CD4-positive, alpha-beta T cell treated with Interleukin-4 for 4 hours (primary cell): ENCODE measurements at regions not wholly inside any gene's neighbourhood (a gene's known extent, or its start where the extent isn't known, plus 50 kb on each side); places are given as distances from the start of the nearest gene placed in this dataset.
"Not testable (repeated sequence)": the region's sequence is repeated elsewhere in the genome, so short reads cannot be mapped to it uniquely, and the experiment has no call there.

Experiments used
- DNase-seq: peaks from one replicate; pipeline ENCODE4 v3.0.0-alpha.2; 2020

DNA sequence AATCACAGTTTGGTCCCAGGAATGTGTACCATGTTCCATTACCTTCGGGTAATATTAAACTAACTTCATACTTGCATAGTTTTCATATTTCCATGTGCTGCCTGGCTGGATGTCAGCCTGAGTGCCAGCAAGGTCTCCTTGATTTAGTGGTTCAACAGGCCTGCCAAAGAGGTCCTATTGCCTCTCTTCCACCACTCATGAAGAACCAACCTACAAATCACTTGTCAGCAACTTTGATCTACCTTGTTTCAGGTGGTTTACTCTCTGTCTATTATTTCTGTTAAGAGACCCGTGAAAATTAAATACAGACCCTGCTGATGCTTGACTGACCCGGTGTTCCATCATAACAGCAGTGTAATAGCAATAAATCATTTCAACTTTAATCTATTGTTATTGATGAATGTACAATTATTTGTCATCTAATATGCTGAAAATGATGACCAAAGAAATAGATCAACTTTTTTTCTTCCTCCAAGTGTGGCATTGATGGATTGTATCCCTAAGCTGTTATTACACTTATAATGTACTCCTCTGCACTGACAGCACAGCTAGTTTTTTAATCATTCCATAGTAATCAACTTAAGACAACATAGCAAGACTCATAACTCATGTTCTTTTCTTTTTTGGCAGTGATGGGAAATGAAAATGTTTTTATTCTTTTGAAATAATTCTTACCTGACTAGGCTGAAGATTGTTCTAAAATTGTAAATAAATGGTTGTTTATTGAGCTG, 1220.2 kb upstream of the ACVR2A start:
- no peak for DNase-seq

- no peak for DNase-seq
Observed at GRCh38 chr2:146623771-146624170, 1221.1 kb upstream of the ACVR2A start.

- no peak for DNase-seq
Observed at GRCh38 chr2:146621656-146622055, 1223.2 kb upstream of the ACVR2A start.

- DNase-seq: no peak
Observed at GRCh38 chr2:146615778-146616177, 1229.1 kb upstream of the ACVR2A start.

GRCh38 chr2:146608490-146608889, 1236.3 kb upstream of the ACVR2A start:
- no peak for DNase-seq

DNA sequence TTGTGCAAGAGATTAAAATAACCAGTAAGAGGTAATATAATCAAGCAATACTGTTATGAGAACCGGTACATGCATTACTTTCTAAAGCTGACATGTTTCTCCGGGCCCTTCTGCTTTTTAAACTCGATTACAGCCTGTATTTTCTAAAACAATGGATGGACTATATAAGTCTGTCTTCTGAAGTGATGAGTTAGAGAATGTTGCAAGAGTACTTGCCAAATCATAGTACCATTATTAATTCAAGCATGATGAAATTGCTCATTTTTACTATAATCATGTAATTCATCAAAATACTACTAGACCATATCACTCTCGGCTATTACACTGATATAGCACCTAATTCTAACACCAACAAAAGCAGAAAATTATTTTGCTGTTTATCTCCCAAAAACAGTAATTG, 1240.3 kb upstream of the ACVR2A start:
- DNase-seq: no peak

DNA sequence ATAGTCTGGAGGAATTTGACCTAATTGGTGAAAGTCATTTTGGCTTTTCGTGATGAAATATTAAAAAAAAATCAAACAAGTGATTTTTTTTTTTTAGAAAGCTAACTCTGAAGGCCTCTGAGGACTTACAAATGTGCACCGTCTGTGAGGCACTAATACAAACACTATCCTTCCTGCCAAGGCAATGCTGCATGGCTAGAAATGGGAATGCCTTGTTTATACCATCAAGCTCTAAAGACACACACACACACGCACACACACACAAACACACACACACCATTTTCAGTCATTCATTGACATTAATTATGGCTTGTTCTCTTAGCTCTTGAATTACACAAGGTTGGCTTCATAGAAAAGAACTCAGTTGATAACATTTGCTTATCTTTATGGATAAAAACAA, 1242.0 kb upstream of the ACVR2A start:
- DNase-seq: no peak

DNA sequence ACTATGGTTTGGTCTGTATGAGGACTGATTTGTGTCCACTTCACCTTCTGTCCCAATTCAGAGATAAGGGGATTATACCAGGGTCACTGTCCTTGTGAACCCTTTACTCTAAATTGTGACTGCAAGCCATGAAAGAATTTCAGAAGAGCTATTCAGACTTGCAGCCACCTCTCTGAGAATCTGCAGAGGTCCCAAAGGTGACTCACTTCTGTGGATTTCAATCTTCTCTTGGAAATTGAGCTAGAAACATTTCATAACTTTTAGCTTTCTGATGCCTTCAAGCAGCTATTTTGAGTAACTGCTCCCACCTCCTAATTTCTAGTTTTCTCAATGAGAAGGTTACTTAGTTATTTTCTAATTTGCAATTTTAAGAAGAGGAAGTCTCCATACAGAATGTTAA, 1242.4 kb upstream of the ACVR2A start:
- no peak for DNase-seq

GRCh38 chr2:146598791-146599190, 1246.0 kb upstream of the ACVR2A start:
- DNase-seq: no peak

DNA sequence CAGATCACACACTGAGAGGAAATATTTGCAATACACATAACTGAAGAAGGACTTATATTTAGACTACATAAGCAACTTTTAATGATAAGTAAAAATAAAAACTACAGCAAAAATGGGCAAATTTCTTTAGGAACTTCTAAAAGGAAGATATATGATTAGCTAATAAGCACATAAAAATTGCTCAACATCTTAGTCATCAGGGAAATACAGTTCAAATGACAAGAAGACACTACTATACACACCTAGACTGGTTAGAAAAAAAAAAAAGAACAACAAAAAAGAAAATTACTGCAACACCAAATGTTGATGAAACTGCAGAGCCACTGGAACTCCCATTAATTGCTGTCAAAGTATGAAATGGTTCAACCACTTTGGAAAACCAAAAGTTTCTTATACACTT, 1247.5 kb upstream of the ACVR2A start:
- no peak for DNase-seq

- DNase-seq: no peak
Observed at GRCh38 chr2:146591908-146592307, 1252.9 kb upstream of the ACVR2A start.

DNA sequence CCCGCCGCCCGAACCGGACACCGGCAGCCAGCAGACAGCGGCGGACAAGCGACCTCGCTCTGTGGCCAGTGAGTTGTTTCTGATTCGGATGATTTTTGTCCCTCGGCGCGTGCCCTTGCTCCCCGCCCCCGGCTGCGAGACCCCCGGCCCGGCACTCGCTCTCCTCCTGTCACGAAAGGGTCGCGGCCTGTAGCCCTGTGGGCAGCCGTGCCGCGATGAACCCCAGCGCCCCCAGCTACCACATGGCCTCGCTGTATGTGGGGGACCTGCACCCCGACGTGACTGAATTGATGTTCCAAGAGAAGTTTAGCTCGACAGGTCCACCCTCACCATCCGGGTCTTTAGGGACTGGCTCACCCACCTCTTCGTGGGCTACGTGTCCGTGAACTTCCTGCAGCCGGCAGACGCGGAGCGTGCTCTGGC, 1257.5 kb upstream of the ACVR2A start:
- DNase-seq: no peak

- no peak for DNase-seq
Observed at GRCh38 chr2:146584316-146584715, 1260.5 kb upstream of the ACVR2A start.

DNA sequence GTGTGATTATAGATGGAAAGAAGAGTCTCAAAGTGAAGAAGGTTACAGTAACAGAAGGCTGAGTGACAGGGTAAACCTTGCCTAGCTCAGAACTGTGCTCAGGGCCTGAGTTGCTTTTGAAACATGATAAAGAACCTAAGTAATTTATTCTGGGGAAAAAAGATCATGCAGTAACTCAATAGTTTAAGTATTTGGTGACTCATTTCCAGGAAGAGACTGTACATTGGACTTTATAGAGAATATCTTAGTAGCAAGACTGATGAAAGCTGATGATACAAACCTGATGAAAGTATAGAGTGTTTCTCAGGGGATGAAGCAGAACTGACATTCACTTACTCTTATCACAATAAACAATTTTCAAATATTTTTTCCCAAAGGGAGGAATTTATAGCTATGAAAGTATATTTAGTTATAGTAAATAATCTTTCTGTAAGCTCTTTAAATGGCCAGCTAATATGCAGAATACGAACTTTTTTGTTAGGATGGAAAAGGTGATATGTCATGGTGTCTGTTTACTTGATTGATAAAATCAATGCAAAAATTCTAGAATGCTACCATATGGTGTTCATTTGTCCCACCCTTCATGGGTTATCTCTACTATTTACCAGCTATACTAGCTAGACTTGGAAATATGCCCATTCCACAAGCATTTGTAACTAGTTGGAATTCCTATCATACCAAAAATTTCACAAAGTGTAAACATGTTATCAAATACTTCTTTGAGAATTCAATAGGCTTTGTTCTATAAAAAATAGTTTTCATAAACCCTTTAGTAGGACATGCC, 1265.5 kb upstream of the ACVR2A start:
- no peak for DNase-seq

DNA sequence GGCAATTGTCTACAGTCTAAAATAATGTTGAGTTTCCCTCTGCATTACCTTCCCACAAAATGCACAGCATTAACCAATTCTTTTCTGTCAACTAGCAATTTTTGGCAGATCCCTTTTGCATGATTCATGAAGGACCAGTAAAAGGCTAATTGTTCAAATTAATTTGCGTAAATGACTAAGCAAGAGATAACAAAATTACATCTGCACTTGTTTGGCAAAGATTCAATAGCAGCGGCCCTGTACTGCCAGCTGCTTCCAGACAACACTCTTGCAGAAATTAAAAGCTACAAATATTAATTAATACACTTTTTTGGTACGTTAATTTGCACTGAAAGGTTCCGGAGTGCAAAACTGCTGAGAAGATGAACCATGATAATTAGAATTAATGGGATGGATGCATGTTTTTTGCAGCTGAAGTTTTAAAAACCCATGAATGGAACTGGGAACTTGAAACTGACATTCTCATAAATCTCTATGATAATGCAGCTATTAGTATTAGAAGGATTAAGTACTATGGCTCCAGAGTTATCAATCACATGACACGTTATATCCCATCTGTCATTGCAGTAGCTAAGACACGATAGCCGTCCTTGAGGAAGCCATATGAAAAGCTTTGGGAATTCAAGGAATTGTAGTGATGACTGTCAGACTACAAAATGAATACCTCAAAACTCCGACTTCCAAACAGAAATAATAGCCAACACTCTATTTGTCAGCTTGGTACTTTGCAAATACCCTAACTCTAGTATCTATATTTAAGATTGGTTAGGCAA, 1268.3 kb upstream of the ACVR2A start:
- DNase-seq: no peak

DNA sequence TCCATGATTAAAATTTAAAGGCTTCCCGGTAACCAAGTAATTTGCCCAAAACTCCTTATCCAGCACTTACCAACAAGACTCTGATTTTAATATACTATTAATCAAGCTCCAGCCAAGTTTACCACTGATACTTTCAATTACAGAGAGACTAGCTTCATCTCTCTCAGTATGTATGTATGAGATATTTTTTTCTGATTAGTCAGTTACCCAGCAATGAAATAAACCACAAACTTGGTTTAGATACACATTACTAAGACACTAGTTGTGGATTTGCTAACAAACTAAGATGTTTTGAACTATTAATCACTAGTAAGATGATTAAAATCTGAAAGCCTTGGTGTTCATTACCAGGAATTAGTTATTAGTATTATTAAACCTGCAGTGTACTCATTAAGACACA, 1272.2 kb upstream of the ACVR2A start:
- no peak for DNase-seq

DNA sequence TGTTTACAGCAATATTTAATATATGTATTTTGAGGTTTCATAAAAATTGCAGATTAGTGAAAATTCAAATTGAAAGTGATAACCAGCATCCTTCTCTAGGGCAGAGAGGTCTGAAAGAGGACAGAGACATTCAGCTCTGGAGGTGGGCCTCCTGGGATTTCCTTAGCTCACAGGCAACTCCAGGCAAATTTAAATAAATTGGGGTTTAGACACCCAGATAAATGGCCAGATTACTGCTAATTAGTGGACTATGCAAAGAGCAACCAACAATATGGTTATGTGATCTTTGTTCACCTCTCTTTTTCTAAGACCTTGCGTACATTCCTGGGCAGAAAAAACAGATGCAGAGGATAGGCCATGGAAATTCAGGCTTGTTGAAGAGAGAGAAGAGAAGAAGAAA, 1282.8 kb upstream of the ACVR2A start:
- DNase-seq: no peak

DNA sequence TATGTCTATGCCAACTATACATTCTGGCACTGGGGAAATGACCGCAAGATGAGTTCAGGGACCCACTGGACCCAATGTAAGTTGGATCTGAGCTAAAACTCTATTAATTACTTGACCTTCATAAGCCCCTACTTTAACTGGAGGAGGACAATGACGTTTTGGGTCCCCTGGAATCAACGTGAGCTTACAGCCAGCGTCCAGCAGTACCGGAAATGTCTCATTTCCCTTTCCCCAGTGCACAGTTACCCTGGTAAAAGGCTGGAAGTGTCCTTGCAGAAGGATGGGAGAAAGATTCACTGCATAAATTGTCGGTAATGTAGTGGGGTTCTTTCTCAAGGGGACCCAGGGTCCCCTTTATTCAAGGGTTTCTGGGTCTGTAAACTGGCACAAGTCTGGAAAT, 1297.6 kb upstream of the ACVR2A start:
- DNase-seq: no peak

DNA sequence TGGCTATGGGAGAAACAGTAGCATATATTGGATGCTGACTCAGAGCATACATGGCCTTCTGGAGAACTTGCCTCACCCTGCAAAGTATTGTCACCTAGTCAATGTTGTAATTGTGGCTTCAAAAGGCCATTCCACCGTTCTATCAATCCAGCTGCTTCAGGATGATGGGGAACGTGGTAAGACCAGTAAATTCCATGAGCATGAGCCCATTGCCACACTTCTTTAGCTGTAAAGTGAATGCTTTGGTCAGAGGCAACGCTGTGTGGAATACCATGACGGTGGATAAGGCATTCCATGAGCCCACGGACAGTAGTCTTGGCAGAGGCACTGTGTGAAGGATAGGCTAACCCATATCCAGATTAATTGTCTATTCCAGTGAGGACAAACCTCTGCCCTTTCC, 1300.1 kb upstream of the ACVR2A start:
- DNase-seq: no peak

DNA sequence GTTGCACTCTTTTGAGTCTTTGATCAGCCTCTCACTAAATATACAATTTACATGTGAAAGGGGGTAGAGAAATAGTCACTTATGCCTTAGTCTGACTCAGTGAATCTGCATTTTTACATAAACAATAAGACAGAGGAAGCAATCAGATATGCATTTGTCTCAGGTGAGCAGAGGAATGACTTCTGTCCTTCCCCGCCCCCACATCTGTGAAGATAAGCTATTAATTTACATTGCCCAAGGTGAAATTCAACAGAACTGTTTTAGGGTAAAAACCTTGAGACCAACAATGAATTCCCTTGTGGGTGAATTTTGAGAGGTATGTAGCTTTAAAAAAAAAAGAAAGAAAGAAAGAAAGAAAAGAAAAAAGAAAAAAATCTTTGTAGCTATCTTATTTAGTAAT, 1302.9 kb upstream of the ACVR2A start:
- no peak for DNase-seq

- DNase-seq: no peak
Observed at GRCh38 chr2:146540271-146540932, 1304.4 kb upstream of the ACVR2A start.

- DNase-seq: not testable (repeated sequence)
Observed at GRCh38 chr2:146539739-146540138, 1305.1 kb upstream of the ACVR2A start.

GRCh38 chr2:146537477-146537876, 1307.4 kb upstream of the ACVR2A start:
- DNase-seq: no peak
